Kidney (tissue), 13 donors: ENCODE measurements at regions not wholly inside any gene's neighbourhood (a gene's known extent, or its start where the extent isn't known, plus 50 kb on each side); places are given as distances from the start of the nearest gene placed in this dataset.

Experiments
- DNase-seq, 5 donors: peaks; one replicate each; pipeline ENCODE4 v3.0.0-alpha.2; 2013 to 2020
- FAIRE-seq: peaks from 2 replicates; lab custom pipeline; 2012; peaks lifted over from hg19 to GRCh38; lab: Jason Lieb, UNC
- H3K27ac ChIP-seq, 2 donors: one replicate each; pipeline ENCODE4 v1.7.0; 2013; ENCODE audit warnings: low read depth in 2 of 2, low read length in 2 of 2, inconsistent platforms in 1 of 2
- H3K27me3 ChIP-seq: one replicate; pipeline ENCODE4 v1.7.1; 2013; ENCODE audit warnings: low read length, inconsistent platforms; ENCODE audit not compliant: control insufficient read depth, insufficient read depth
- H3K36me3 ChIP-seq, 3 donors: one replicate each; pipeline versions ENCODE4 v1.7.0 to v1.7.1; 2013; ENCODE audit warnings: low read length in 3 of 3, control low read depth in 1 of 3, inconsistent platforms in 1 of 3; ENCODE audit not compliant: insufficient read depth in 3 of 3, control insufficient read depth in 2 of 3
- H3K4me1 ChIP-seq, 3 donors: one replicate each; pipeline versions ENCODE4 v1.7.0 to v1.7.1; 2013; ENCODE audit warnings: low read length in 3 of 3, inconsistent platforms in 1 of 3, low read depth in 1 of 3; ENCODE audit not compliant: control insufficient read depth in 2 of 3, insufficient read depth in 2 of 3
- H3K4me3 ChIP-seq, 3 donors: one replicate each; pipeline versions ENCODE4 v1.7.0 to v1.8.1; 2013; ENCODE audit warnings: low read length in 3 of 3, control low read depth in 1 of 3, inconsistent platforms in 1 of 3
- H3K9ac ChIP-seq, 3 donors: one replicate each; pipeline versions ENCODE4 v1.7.0 to v1.7.1; 2013; ENCODE audit warnings: low read length in 3 of 3, control low read depth in 1 of 3, inconsistent platforms in 1 of 3
- H3K9me3 ChIP-seq, 3 donors: one replicate each; pipeline versions ENCODE4 v1.7.0 to v1.7.1; 2013; ENCODE audit warnings: low read length in 3 of 3, control low read depth in 1 of 3, inconsistent platforms in 1 of 3; ENCODE audit not compliant: control insufficient read depth in 2 of 3, insufficient read depth in 1 of 3
- CTCF ChIP-seq: IDR thresholded peaks from 3 replicates; pipeline ENCODE4 v1.5.1; 2012; ENCODE audit warnings: mild to moderate bottlenecking, moderate library complexity, borderline replicate concordance; ENCODE audit not compliant: insufficient read depth; ENCODE audit errors: extremely low read depth
- intact Hi-C: fragments of 100-400 bp; cut with DNase I; formaldehyde crosslinking; loops from one replicate; pipeline ENCODE4 v1.11.1; 2022
- donor health status: control.
- donor health status: control.
- donor health status: control.
- donor health status: control.
- donor health status: control.
- donor health status: DM: yes; HTN: yes; CAD: no.
- donor health status: Normal renal cell carcinoma (clear cell type).

- no peak overlapping the region for H3K9ac ChIP-seq
- H3K4me3 ChIP-seq = no peak overlapping the region
- no peaks in the 10 kb centered on the region for H3K9me3 ChIP-seq
- H3K27me3 ChIP-seq = no peaks in the 10 kb centered on the region
- H3K4me1 ChIP-seq = no peaks in the 10 kb centered on the region
- no peak for DNase-seq
- TF ChIP-seq CTCF = no peak
- H3K27ac ChIP-seq = no peak overlapping the region
- FAIRE-seq = no peak
- intact Hi-C loops = no loop called here
- H3K36me3 ChIP-seq = no peaks in the 10 kb centered on the region
Observed at GRCh38 chr6:34617231-34617630, 61.1 kb upstream of the SPDEF start.

GRCh38 chr6:34616227-34616585 is 60.1 kb upstream of the SPDEF start:
- Histone ChIP-seq H3K4me1 (no peaks in the 10 kb centered on the region), H3K27ac (no peak overlapping the region), H3K4me3 (no peak overlapping the region), H3K9ac (no peak overlapping the region), H3K27me3 (no peaks in the 10 kb centered on the region), H3K9me3 (no peaks in the 10 kb centered on the region), H3K36me3 (peaks cover 0 to 2% (median 0%) of the 10 kb centered on the region in 3 donors)
- DNase-seq (no peak), FAIRE-seq (no peak)
- intact Hi-C loops = no loop called here
- no peak for TF ChIP-seq CTCF

- FAIRE-seq = no peak
- DNase-seq = no peak
- peaks cover 0 to under 1% (median 0%) of the 10 kb centered on the region in 3 donors for H3K4me1 ChIP-seq
- intact Hi-C loops = no loop called here
- H3K9me3 ChIP-seq = no peaks in the 10 kb centered on the region
- H3K27ac ChIP-seq = no peak overlapping the region
- peaks cover 0 to 2% (median 0%) of the 10 kb centered on the region in 3 donors for H3K36me3 ChIP-seq
- H3K4me3 ChIP-seq = no peak overlapping the region
- no peak overlapping the region for H3K9ac ChIP-seq
- H3K27me3 ChIP-seq = no peaks in the 10 kb centered on the region
- TF ChIP-seq CTCF = no peak
Observed at GRCh38 chr6:34615574-34616226, 59.6 kb upstream of the SPDEF start.
